ENCODE measurements at regions not wholly inside any gene's neighbourhood (a gene's known extent, or its start where the extent isn't known, plus 50 kb on each side); places are given as distances from the start of the nearest gene placed in this dataset.

DNA sequence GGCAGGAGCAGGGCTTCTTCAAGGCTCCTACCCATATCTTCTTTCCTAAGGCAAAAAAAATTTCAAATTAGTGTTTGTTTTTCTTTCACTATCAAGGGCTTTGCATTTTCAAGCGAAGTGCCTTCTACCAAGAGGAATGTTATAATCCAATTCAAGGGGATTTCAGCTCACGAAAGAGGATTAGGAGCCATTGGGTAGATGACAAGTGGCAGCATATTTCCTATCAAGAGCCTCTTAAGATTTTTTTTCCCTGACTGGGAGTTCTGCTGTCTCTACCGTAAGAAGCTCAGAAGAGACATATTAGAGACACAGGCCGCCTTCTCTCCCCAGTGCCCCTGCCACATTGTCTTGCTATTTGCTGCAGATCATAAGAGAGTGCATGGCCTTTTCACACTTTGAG, 55.9 kb upstream of the BMAL1 start:
- no peaks in the 10 kb centered on the region for H3K4me1 ChIP-seq (ENCODE audit: insufficient read depth, low read length, severe bottlenecking)
- no peaks in the 10 kb centered on the region for H3K36me3 ChIP-seq (ENCODE audit: insufficient read depth, low read length)
- H3K27me3 ChIP-seq (ENCODE audit: insufficient read depth, low read length): no peaks in the 10 kb centered on the region
- H3K27ac ChIP-seq (ENCODE audit: low read depth, low read length, poor library complexity, severe bottlenecking): no peak overlapping the region
- no peaks in the 10 kb centered on the region for H3K79me2 ChIP-seq (ENCODE audit: insufficient read depth, low read length)
- TF ChIP-seq, protein P1, sequence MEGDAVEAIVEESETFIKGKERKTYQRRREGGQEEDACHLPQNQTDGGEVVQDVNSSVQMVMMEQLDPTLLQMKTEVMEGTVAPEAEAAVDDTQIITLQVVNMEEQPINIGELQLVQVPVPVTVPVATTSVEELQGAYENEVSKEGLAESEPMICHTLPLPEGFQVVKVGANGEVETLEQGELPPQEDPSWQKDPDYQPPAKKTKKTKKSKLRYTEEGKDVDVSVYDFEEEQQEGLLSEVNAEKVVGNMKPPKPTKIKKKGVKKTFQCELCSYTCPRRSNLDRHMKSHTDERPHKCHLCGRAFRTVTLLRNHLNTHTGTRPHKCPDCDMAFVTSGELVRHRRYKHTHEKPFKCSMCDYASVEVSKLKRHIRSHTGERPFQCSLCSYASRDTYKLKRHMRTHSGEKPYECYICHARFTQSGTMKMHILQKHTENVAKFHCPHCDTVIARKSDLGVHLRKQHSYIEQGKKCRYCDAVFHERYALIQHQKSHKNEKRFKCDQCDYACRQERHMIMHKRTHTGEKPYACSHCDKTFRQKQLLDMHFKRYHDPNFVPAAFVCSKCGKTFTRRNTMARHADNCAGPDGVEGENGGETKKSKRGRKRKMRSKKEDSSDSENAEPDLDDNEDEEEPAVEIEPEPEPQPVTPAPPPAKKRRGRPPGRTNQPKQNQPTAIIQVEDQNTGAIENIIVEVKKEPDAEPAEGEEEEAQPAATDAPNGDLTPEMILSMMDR (IDR thresholded peaks at IDR 0.05; ENCODE audit: low read length): no peak
- TF ChIP-seq EZH2 (IDR thresholded peaks at IDR 0.05; ENCODE audit: borderline replicate concordance, low read length): no peak
- H3K4me3 ChIP-seq (ENCODE audit: low read depth, low read length, poor library complexity, severe bottlenecking): no peak overlapping the region
- H3K9me2 ChIP-seq (ENCODE audit: low read depth, low read length): no peaks in the 10 kb centered on the region
- H3F3A ChIP-seq (ENCODE audit: insufficient read depth, low read length): no peaks in the 10 kb centered on the region
- H2AFZ ChIP-seq (ENCODE audit: low read length): no peak overlapping the region
- no peaks in the 10 kb centered on the region for H3K9me3 ChIP-seq (ENCODE audit: low read length)
- no peaks in the 10 kb centered on the region for H4K20me1 ChIP-seq (ENCODE audit: insufficient read depth, low read length)
- H3K9ac ChIP-seq (ENCODE audit: low read length): no peak overlapping the region
- no peak overlapping the region for H3K4me2 ChIP-seq (ENCODE audit: low read length)

GRCh38 chr11:13222285-13222684, 55.3 kb upstream of the BMAL1 start:
- Histone ChIP-seq H4K20me1 (ENCODE audit: insufficient read depth, low read length) (no peaks in the 10 kb centered on the region), H3K9me2 (ENCODE audit: low read depth, low read length) (no peaks in the 10 kb centered on the region), H3K4me2 (ENCODE audit: low read length) (no peak overlapping the region), H3K4me1 (ENCODE audit: insufficient read depth, low read length, severe bottlenecking) (no peaks in the 10 kb centered on the region), H3K27me3 (ENCODE audit: insufficient read depth, low read length) (no peaks in the 10 kb centered on the region), H3K79me2 (ENCODE audit: insufficient read depth, low read length) (no peaks in the 10 kb centered on the region), H3K9ac (ENCODE audit: low read length) (no peak overlapping the region), H3F3A (ENCODE audit: insufficient read depth, low read length) (no peaks in the 10 kb centered on the region), H3K27ac (ENCODE audit: low read depth, low read length, poor library complexity, severe bottlenecking) (no peak overlapping the region), H3K9me3 (ENCODE audit: low read length) (no peaks in the 10 kb centered on the region), H2AFZ (ENCODE audit: low read length) (no peak overlapping the region), H3K4me3 (ENCODE audit: low read depth, low read length, poor library complexity, severe bottlenecking) (no peak overlapping the region), H3K36me3 (ENCODE audit: insufficient read depth, low read length) (no peaks in the 10 kb centered on the region)
- TF ChIP-seq, protein P1 (IDR thresholded peaks at IDR 0.05; ENCODE audit: low read length): no peak
- TF ChIP-seq EZH2 (IDR thresholded peaks at IDR 0.05; ENCODE audit: borderline replicate concordance, low read length): no peak

- Histone ChIP-seq H4K20me1 (ENCODE audit: insufficient read depth, low read length) (no peaks in the 10 kb centered on the region), H3K36me3 (ENCODE audit: insufficient read depth, low read length) (no peaks in the 10 kb centered on the region), H2AFZ (ENCODE audit: low read length) (no peak overlapping the region), H3K4me2 (ENCODE audit: low read length) (no peak overlapping the region), H3K9me3 (ENCODE audit: low read length) (no peaks in the 10 kb centered on the region), H3K4me3 (ENCODE audit: low read depth, low read length, poor library complexity, severe bottlenecking) (no peak overlapping the region), H3F3A (ENCODE audit: insufficient read depth, low read length) (no peaks in the 10 kb centered on the region), H3K9ac (ENCODE audit: low read length) (no peak overlapping the region), H3K27ac (ENCODE audit: low read depth, low read length, poor library complexity, severe bottlenecking) (no peak overlapping the region), H3K27me3 (ENCODE audit: insufficient read depth, low read length) (no peaks in the 10 kb centered on the region), H3K9me2 (ENCODE audit: low read depth, low read length) (no peaks in the 10 kb centered on the region), H3K4me1 (ENCODE audit: insufficient read depth, low read length, severe bottlenecking) (no peaks in the 10 kb centered on the region), H3K79me2 (ENCODE audit: insufficient read depth, low read length) (no peaks in the 10 kb centered on the region)
- TF ChIP-seq, protein P1 (IDR thresholded peaks at IDR 0.05; ENCODE audit: low read length): no peak
- TF ChIP-seq EZH2 (IDR thresholded peaks at IDR 0.05; ENCODE audit: borderline replicate concordance, low read length): no peak
Observed at GRCh38 chr11:13223112-13223511, 54.5 kb upstream of the BMAL1 start.

Measured in OCI-LY1 (cell line).